ENCODE measurements at regions not wholly inside any gene's neighbourhood (a gene's known extent, or its start where the extent isn't known, plus 50 kb on each side); places are given as distances from the start of the nearest gene placed in this dataset.

GRCh38 chr18:33960417-33960816, 264.3 kb downstream of the NOL4 start:
- DNase-seq (no peak), ATAC-seq (no peak)
- Mint-ChIP-seq H3K27me3 (ENCODE audit: low read depth) (no peaks in the 10 kb centered on the region), H3K9me3 (peaks cover 7% of the 10 kb centered on the region), H3K4me1 (ENCODE audit: low read depth) (no peaks in the 10 kb centered on the region), H3K4me3 (no peak overlapping the region), H3K36me3 (ENCODE audit: insufficient read depth) (no peaks in the 10 kb centered on the region)

- Mint-ChIP-seq H3K36me3 (ENCODE audit: insufficient read depth) (no peaks in the 10 kb centered on the region), H3K27me3 (ENCODE audit: low read depth) (no peaks in the 10 kb centered on the region), H3K4me1 (ENCODE audit: low read depth) (no peaks in the 10 kb centered on the region), H3K4me3 (no peak overlapping the region), H3K9me3 (peaks cover 7% of the 10 kb centered on the region)
- no peak for ATAC-seq
- DNase-seq, result no peak
Observed at GRCh38 chr18:33959609-33960008, 265.1 kb downstream of the NOL4 start.

GRCh38 chr18:33957707-33958106, 267.0 kb downstream of the NOL4 start:
- Mint-ChIP-seq H3K4me3 (no peak overlapping the region), H3K36me3 (ENCODE audit: insufficient read depth) (no peaks in the 10 kb centered on the region), H3K9me3 (peaks cover 13% of the 10 kb centered on the region), H3K4me1 (ENCODE audit: low read depth) (no peaks in the 10 kb centered on the region), H3K27me3 (ENCODE audit: low read depth) (no peaks in the 10 kb centered on the region)
- no peak for ATAC-seq
- DNase-seq, result no peak

GRCh38 chr18:33951031-33951430, 273.7 kb downstream of the NOL4 start:
- Mint-ChIP-seq H3K27me3 (ENCODE audit: low read depth) (no peaks in the 10 kb centered on the region), H3K4me1 (ENCODE audit: low read depth) (no peaks in the 10 kb centered on the region), H3K9me3 (peaks cover 10% of the 10 kb centered on the region), H3K36me3 (ENCODE audit: insufficient read depth) (no peaks in the 10 kb centered on the region), H3K4me3 (no peak overlapping the region)
- no peak for ATAC-seq
- no peak for DNase-seq

- H3K4me3 Mint-ChIP-seq, result no peak overlapping the region
- DNase-seq (no peak), ATAC-seq (no peak)
- no peaks in the 10 kb centered on the region for H3K36me3 Mint-ChIP-seq (ENCODE audit: insufficient read depth)
- no peaks in the 10 kb centered on the region for H3K4me1 Mint-ChIP-seq (ENCODE audit: low read depth)
- no peaks in the 10 kb centered on the region for H3K27me3 Mint-ChIP-seq (ENCODE audit: low read depth)
- peaks cover 4% of the 10 kb centered on the region for H3K9me3 Mint-ChIP-seq
Observed at GRCh38 chr18:33946336-33946735, 278.4 kb downstream of the NOL4 start.

GRCh38 chr18:33944493-33944892, 280.2 kb downstream of the NOL4 start:
- DNase-seq (no peak), ATAC-seq (no peak)
- Mint-ChIP-seq H3K27me3 (ENCODE audit: low read depth) (no peaks in the 10 kb centered on the region), H3K4me3 (no peak overlapping the region), H3K36me3 (ENCODE audit: insufficient read depth) (no peaks in the 10 kb centered on the region), H3K4me1 (ENCODE audit: low read depth) (no peaks in the 10 kb centered on the region), H3K9me3 (peaks cover 9% of the 10 kb centered on the region)

- ATAC-seq, result no peak
- H3K4me1 Mint-ChIP-seq (ENCODE audit: low read depth), result no peaks in the 10 kb centered on the region
Observed at GRCh38 chr18:33937270-33937816, 287.4 kb downstream of the NOL4 start.

GRCh38 chr18:33934258-33934657, 290.5 kb downstream of the NOL4 start:
- Mint-ChIP-seq H3K27me3 (ENCODE audit: low read depth) (no peaks in the 10 kb centered on the region), H3K9me3 (no peaks in the 10 kb centered on the region), H3K36me3 (ENCODE audit: insufficient read depth) (no peaks in the 10 kb centered on the region), H3K4me3 (no peak overlapping the region), H3K4me1 (ENCODE audit: low read depth) (no peaks in the 10 kb centered on the region)
- DNase-seq, result no peak
- ATAC-seq, result no peak

More at GRCh38 chr18:33937270-33937816, 287.4 kb downstream of the NOL4 start:
- peaks cover 5% of the 10 kb centered on the region for H3K9me3 Mint-ChIP-seq
- H3K27me3 Mint-ChIP-seq (ENCODE audit: low read depth), result no peaks in the 10 kb centered on the region
- H3K36me3 Mint-ChIP-seq (ENCODE audit: insufficient read depth), result no peaks in the 10 kb centered on the region
- no peak for DNase-seq
- no peak overlapping the region for H3K4me3 Mint-ChIP-seq

GRCh38 chr18:33928231-33928630, 296.5 kb downstream of the NOL4 start:
- no peaks in the 10 kb centered on the region for H3K36me3 Mint-ChIP-seq (ENCODE audit: insufficient read depth)
- DNase-seq, result no peak

GRCh38 chr18:33924576-33924975, 300.1 kb downstream of the NOL4 start:
- DNase-seq (no peak), ATAC-seq (no peak)
- H3K36me3 Mint-ChIP-seq (ENCODE audit: insufficient read depth), result no peaks in the 10 kb centered on the region
- H3K9me3 Mint-ChIP-seq, result no peaks in the 10 kb centered on the region
- no peaks in the 10 kb centered on the region for H3K4me1 Mint-ChIP-seq (ENCODE audit: low read depth)
- no peaks in the 10 kb centered on the region for H3K27me3 Mint-ChIP-seq (ENCODE audit: low read depth)
- no peak overlapping the region for H3K4me3 Mint-ChIP-seq

More at GRCh38 chr18:33928231-33928630, 296.5 kb downstream of the NOL4 start:
- Mint-ChIP-seq H3K27me3 (ENCODE audit: low read depth) (no peaks in the 10 kb centered on the region), H3K9me3 (no peaks in the 10 kb centered on the region), H3K4me1 (ENCODE audit: low read depth) (no peaks in the 10 kb centered on the region), H3K4me3 (no peak overlapping the region)
- ATAC-seq, result no peak

GRCh38 chr18:33923980-33924379, 300.7 kb downstream of the NOL4 start:
- Mint-ChIP-seq H3K36me3 (ENCODE audit: insufficient read depth) (no peaks in the 10 kb centered on the region), H3K27me3 (ENCODE audit: low read depth) (no peaks in the 10 kb centered on the region), H3K4me1 (ENCODE audit: low read depth) (no peaks in the 10 kb centered on the region), H3K9me3 (no peaks in the 10 kb centered on the region), H3K4me3 (no peak overlapping the region)
- DNase-seq, result no peak
- no peak for ATAC-seq

GRCh38 chr18:33918571-33918970, 306.1 kb downstream of the NOL4 start:
- Mint-ChIP-seq H3K27me3 (ENCODE audit: low read depth) (no peaks in the 10 kb centered on the region), H3K4me1 (ENCODE audit: low read depth) (no peaks in the 10 kb centered on the region), H3K9me3 (peaks cover 9% of the 10 kb centered on the region), H3K36me3 (ENCODE audit: insufficient read depth) (no peaks in the 10 kb centered on the region), H3K4me3 (no peak overlapping the region)
- no peak for ATAC-seq
- DNase-seq, result no peak

- ATAC-seq (no peak), DNase-seq (no peak)
- Mint-ChIP-seq H3K9me3 (peaks cover 9% of the 10 kb centered on the region), H3K36me3 (ENCODE audit: insufficient read depth) (no peaks in the 10 kb centered on the region), H3K27me3 (ENCODE audit: low read depth) (no peaks in the 10 kb centered on the region), H3K4me3 (no peak overlapping the region), H3K4me1 (ENCODE audit: low read depth) (no peaks in the 10 kb centered on the region)
Observed at GRCh38 chr18:33916200-33916599, 308.5 kb downstream of the NOL4 start.

GRCh38 chr18:33914399-33914798, 310.3 kb downstream of the NOL4 start:
- no peaks in the 10 kb centered on the region for H3K36me3 Mint-ChIP-seq (ENCODE audit: insufficient read depth)
- H3K9me3 Mint-ChIP-seq, result peaks cover 9% of the 10 kb centered on the region
- ATAC-seq (no peak), DNase-seq (no peak)
- H3K4me1 Mint-ChIP-seq (ENCODE audit: low read depth), result no peaks in the 10 kb centered on the region
- H3K27me3 Mint-ChIP-seq (ENCODE audit: low read depth), result no peaks in the 10 kb centered on the region
- no peak overlapping the region for H3K4me3 Mint-ChIP-seq

GRCh38 chr18:33906046-33906445, 318.7 kb downstream of the NOL4 start:
- H3K4me1 Mint-ChIP-seq (ENCODE audit: low read depth), result no peaks in the 10 kb centered on the region
- H3K36me3 Mint-ChIP-seq (ENCODE audit: insufficient read depth), result no peaks in the 10 kb centered on the region
- ATAC-seq (no peak), DNase-seq (no peak)
- H3K27me3 Mint-ChIP-seq (ENCODE audit: low read depth), result no peaks in the 10 kb centered on the region
- no peak overlapping the region for H3K4me3 Mint-ChIP-seq
- H3K9me3 Mint-ChIP-seq, result peaks cover 27% of the 10 kb centered on the region

Measured in activated T-cell treated with anti-CD3 and anti-CD28 coated beads, Interleukin-2, amount 50 U/mL, for 4 hours (primary cell).